Stimulated activated naive CD8-positive, alpha-beta T cell treated with anti-CD3 and anti-CD28 coated beads, Interleukin-15, amount 100 ng/mL, for 72 hours (primary cell): ENCODE measurements at regions not wholly inside any gene's neighbourhood (a gene's known extent, or its start where the extent isn't known, plus 50 kb on each side); places are given as distances from the start of the nearest gene placed in this dataset.
"Not testable (repeated sequence)": the region's sequence is repeated elsewhere in the genome, so short reads cannot be mapped to it uniquely, and the experiment has no call there.

ENCODE experiments used
- ATAC-seq: fragments of 150-1000 bp; cut with Tn5 transposase; 2 replicates; pipeline ENCODE4 v1.10.0; 2021; ENCODE audit warnings: mild to moderate bottlenecking, moderate library complexity
- DNase-seq, 2 donors: peaks; one replicate each; pipeline ENCODE4 v3.0.0; 2021 to 2022
- H3K27ac Mint-ChIP-seq, 2 donors: one replicate each; pipeline ENCODE4 v1.8.0; 2022; ENCODE audit warnings: mild to moderate bottlenecking in 2 of 2, mixed read lengths in 2 of 2, moderate library complexity in 2 of 2
- H3K27me3 Mint-ChIP-seq: one replicate; pipeline ENCODE4 v1.8.0; 2022; ENCODE audit warnings: mixed read lengths
- H3K4me1 Mint-ChIP-seq: one replicate; pipeline ENCODE4 v1.8.0; 2022; ENCODE audit warnings: mild to moderate bottlenecking, mixed read lengths
- H3K4me3 Mint-ChIP-seq, 2 donors: one replicate each; pipeline ENCODE4 v1.8.0; 2022; ENCODE audit warnings: mild to moderate bottlenecking in 2 of 2, mixed read lengths in 2 of 2, moderate library complexity in 1 of 2
- H3K9me3 Mint-ChIP-seq, 2 donors: one replicate each; pipeline ENCODE4 v1.8.0; 2022; ENCODE audit warnings: mixed read lengths in 2 of 2

GRCh38 chr10:2592360-2593160 lies 474.8 kb upstream of the PFKP start:
- H3K27me3 Mint-ChIP-seq = no peaks in the 10 kb centered on the region
- H3K4me3 Mint-ChIP-seq = no peak overlapping the region
- ATAC-seq (no peak), DNase-seq (no peak)
- no peaks in the 10 kb centered on the region for H3K9me3 Mint-ChIP-seq
- no peak overlapping the region for H3K27ac Mint-ChIP-seq
- H3K4me1 Mint-ChIP-seq = no peaks in the 10 kb centered on the region

DNA sequence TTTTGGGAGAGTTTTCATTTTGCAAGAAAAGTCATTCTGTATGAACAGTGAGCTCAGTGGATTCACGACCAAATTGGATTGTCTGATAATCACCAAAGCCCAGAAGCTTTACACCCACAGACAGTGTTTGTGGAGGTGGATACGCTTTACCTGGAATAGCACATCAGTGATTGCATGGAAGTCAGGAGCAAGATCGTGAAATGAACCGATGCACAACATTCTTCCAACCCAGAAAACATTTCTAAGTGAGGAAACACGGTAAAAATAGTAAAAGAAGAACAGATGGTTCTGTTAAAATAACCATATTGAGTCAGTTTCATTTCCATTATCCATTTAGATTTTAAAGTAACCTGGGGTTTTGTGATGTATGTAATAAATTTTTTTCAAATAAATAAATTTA lies 478.2 kb upstream of the PFKP start:
- no peak for DNase-seq
- Mint-ChIP-seq H3K4me1 (no peaks in the 10 kb centered on the region), H3K27me3 (no peaks in the 10 kb centered on the region), H3K9me3 (no peaks in the 10 kb centered on the region), H3K27ac (no peak overlapping the region), H3K4me3 (no peak overlapping the region)
- no peak for ATAC-seq

- H3K9me3 Mint-ChIP-seq = no peaks in the 10 kb centered on the region
- DNase-seq = no peak
- no peak for ATAC-seq
Observed at GRCh38 chr10:2584385-2584784, 483.0 kb upstream of the PFKP start.

DNA sequence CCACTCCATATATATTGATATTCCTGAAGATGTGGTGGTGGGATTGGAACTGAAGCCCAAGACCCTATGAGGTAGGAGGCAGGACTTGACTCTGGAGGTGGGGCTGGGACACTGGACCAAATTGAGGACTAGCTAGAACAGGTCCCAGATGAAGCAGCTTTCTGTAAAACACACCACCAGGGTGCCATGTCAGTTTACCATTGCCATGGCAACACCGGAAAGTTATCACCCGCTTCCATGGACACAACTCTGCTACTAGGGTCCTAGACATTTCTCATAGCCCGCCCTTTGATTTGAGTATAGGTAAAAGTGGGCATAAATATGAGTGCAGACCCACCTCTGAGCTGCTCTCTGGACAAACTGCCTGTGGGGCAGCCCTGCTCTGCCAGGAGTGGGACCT lies 490.5 kb upstream of the PFKP start:
- no peak overlapping the region for H3K27ac Mint-ChIP-seq
- no peak for DNase-seq
- peaks cover 7% of the 10 kb centered on the region for H3K27me3 Mint-ChIP-seq
- peaks cover 0 to 8% of the 10 kb centered on the region in 2 donors for H3K9me3 Mint-ChIP-seq
- H3K4me1 Mint-ChIP-seq = no peaks in the 10 kb centered on the region
- ATAC-seq = no peak
- no peak overlapping the region for H3K4me3 Mint-ChIP-seq

More at GRCh38 chr10:2584385-2584784, 483.0 kb upstream of the PFKP start:
- Mint-ChIP-seq H3K27ac (no peak overlapping the region), H3K4me3 (no peak overlapping the region), H3K4me1 (no peaks in the 10 kb centered on the region), H3K27me3 (no peaks in the 10 kb centered on the region)

GRCh38 chr10:2575460-2575859 lies 491.9 kb upstream of the PFKP start:
- Mint-ChIP-seq H3K4me3 (no peak overlapping the region), H3K27me3 (peaks cover 7% of the 10 kb centered on the region), H3K9me3 (peaks cover 0 to 8% of the 10 kb centered on the region in 2 donors), H3K27ac (no peak overlapping the region), H3K4me1 (no peaks in the 10 kb centered on the region)
- ATAC-seq = no peak
- no peak for DNase-seq

DNA sequence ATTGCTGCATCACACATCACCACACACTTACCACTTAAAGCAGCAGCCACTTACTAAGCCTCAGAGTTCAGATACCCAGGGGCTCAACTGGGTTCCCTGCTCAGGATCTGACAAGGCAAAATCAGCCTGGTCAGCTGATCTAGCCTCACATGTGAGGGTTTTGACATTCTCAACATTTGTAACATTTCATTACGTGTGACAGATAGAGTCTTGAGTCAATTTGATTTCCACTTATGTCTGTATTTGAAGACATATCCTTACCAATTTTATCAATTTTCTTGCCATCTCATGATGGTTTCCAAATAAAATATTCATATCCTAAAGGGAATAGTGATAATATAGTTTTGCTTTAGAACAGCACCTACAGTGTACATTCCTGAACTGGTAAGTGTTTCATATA lies 494.7 kb upstream of the PFKP start:
- H3K27ac Mint-ChIP-seq = no peak overlapping the region
- no peaks in the 10 kb centered on the region for H3K4me1 Mint-ChIP-seq
- no peak overlapping the region for H3K4me3 Mint-ChIP-seq
- ATAC-seq (no peak), DNase-seq (no peak)
- H3K27me3 Mint-ChIP-seq = no peaks in the 10 kb centered on the region
- H3K9me3 Mint-ChIP-seq = no peaks in the 10 kb centered on the region

DNA sequence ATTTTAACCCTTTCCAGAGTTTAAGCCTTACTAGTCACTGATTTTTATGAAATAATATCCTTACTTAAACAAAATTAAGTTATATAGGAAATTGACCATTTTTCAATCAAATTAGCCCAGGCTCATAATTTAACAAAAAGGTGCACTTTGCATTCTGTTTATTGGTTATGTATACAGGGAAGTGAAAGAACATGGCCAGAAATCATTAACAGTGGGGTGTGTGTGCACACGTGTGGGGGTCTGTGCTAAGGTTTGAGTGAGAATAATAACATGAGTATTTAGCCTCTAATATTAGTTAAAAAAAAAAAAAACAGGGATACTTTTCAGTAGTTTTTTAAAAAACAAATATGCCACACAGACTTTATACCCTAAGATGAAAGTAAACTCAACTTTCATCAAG lies 510.5 kb upstream of the PFKP start:
- DNase-seq = no peak
- H3K4me3 Mint-ChIP-seq = no peak overlapping the region
- no peak overlapping the region for H3K27ac Mint-ChIP-seq
- H3K4me1 Mint-ChIP-seq = no peaks in the 10 kb centered on the region
- H3K27me3 Mint-ChIP-seq = no peaks in the 10 kb centered on the region
- H3K9me3 Mint-ChIP-seq = no peaks in the 10 kb centered on the region
- no peak for ATAC-seq

- H3K27ac Mint-ChIP-seq = no peak overlapping the region
- no peak overlapping the region for H3K4me3 Mint-ChIP-seq
- ATAC-seq (no peak), DNase-seq (no peak)
- no peaks in the 10 kb centered on the region for H3K27me3 Mint-ChIP-seq
- H3K4me1 Mint-ChIP-seq = no peaks in the 10 kb centered on the region
- no peaks in the 10 kb centered on the region for H3K9me3 Mint-ChIP-seq
Observed at GRCh38 chr10:2548071-2548470, 519.3 kb upstream of the PFKP start.

DNA sequence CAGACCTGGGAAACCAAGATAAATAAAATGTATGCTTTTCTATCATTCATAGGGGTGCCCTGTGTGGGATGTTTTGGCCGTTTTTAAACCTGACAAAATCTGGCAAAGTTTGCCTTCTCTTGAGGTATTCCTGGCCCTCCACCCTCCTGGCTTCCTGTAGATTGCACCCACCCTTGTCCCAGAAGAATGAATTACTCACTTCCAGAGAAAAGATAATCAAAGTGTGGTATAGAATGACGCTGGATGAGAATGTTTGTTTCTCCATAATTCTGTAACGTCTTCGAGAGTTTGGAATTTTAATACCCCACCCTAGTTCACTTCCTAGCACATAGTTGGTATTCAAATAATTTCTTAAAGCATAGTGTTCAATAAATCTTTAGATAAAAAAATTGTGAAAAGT lies 519.7 kb upstream of the PFKP start:
- no peak for DNase-seq
- Mint-ChIP-seq H3K27ac (no peak overlapping the region), H3K9me3 (no peaks in the 10 kb centered on the region), H3K27me3 (no peaks in the 10 kb centered on the region), H3K4me3 (no peak overlapping the region), H3K4me1 (no peaks in the 10 kb centered on the region)
- no peak for ATAC-seq

- H3K4me1 Mint-ChIP-seq, H3K27ac Mint-ChIP-seq, H3K27me3 Mint-ChIP-seq, DNase-seq, H3K4me3 Mint-ChIP-seq, ATAC-seq, H3K9me3 Mint-ChIP-seq: not testable (repeated sequence)
Observed at GRCh38 chr10:2546894-2547293, 520.5 kb upstream of the PFKP start.

DNA sequence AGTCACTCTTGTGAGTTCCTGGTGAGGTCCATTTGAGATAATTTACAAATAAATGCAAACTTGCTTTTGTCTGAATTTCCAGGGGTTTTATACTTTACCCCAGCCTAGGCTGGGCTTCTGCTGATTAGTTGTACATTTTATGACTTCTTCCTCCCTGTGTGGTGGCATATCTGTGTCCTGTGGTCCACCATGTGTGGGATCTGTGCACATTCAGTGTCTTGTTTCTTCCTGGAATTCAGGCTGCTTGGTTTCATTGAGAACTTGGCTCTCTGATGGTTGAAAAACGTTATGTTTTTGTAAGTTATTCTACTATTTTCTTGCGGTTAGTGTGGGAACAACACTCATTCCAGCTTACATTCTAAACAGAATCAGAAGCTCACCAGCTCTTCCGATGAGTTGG lies 523.4 kb upstream of the PFKP start:
- no peak for ATAC-seq
- no peaks in the 10 kb centered on the region for H3K9me3 Mint-ChIP-seq
- no peaks in the 10 kb centered on the region for H3K4me1 Mint-ChIP-seq
- DNase-seq = no peak
- H3K27ac Mint-ChIP-seq = no peak overlapping the region
- H3K4me3 Mint-ChIP-seq = no peak overlapping the region
- no peaks in the 10 kb centered on the region for H3K27me3 Mint-ChIP-seq

DNA sequence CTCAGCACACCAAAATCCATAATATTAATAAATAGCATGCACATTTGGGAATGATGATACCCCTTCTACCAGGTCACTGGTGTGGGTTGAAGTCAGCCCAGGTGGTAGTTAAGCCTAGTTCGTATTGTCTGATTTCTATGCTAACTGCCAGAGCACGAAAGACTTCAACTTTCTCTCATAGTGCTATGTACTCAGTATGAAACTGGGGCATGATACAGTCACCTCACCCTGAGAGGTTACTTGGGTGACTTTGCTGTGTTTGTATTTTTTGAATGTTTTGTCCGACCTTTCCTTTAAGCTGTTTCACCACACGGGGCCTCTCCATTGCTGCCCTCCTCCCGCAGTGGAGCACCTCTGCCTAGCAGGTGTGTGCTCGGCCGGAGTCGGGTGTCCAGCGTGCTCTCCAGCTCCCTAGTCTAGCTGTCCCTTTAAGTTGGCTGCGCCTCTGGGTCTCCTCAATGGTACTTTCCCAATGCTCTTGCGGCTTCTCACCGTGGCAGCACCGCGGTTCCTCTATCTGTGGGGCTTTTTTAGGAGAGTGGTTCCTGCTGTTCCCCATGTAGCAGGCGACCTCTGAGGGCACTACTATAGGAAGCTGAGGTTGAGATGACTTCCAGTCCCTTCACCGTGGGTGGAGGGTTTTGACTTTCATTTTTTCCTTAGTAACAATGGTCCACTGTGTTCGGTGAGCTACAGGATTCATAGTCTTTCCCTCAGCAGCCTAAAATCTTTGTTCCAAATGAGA lies 524.0 kb upstream of the PFKP start:
- Mint-ChIP-seq H3K4me3 (peak overlapping the region in 1 of 2 donors; percentile 26), H3K27ac (no peak overlapping the region), H3K27me3 (no peaks in the 10 kb centered on the region), H3K4me1 (no peaks in the 10 kb centered on the region), H3K9me3 (no peaks in the 10 kb centered on the region)
- ATAC-seq (no peak), DNase-seq (no peak)

DNA sequence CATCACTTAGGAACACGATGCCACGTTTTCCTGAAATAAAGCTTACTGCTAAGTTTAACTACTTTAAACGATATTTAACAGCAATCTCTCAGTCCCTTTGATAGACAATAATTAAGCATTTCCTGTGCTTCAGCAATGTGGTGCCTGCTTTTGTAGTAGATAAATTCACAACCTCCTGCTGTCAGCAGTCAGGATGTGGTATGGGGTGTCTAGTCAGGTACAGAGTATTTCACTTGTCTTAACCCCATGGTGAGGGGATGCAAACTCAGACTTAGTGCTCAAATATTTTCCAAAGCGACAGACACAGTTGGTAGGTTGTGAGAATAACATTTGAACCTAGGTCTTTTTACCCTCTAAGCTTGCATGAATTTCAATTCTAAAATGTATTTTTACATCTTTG lies 526.2 kb upstream of the PFKP start:
- no peak overlapping the region for H3K4me3 Mint-ChIP-seq
- H3K4me1 Mint-ChIP-seq = no peaks in the 10 kb centered on the region
- H3K27me3 Mint-ChIP-seq = no peaks in the 10 kb centered on the region
- DNase-seq (no peak), ATAC-seq (no peak)
- H3K9me3 Mint-ChIP-seq = no peaks in the 10 kb centered on the region
- no peak overlapping the region for H3K27ac Mint-ChIP-seq

DNA sequence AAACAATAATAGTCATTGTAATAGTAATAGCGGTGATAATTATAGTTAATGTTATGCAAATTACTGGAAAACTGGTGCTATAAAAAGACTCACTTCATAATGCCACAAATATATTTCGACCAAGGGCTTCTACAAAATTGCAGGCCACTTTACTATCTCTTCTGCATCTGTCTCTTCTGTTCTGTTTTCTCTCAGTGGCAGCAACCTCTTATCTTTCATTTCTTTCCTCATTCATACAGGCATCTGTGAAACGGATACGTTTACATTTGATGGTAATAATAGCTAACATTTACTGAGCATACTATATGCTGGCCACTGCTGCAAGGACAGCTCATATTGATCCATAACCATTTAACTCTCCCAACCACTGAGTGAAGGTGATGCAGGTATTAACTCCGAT lies 537.4 kb upstream of the PFKP start:
- no peaks in the 10 kb centered on the region for H3K9me3 Mint-ChIP-seq
- no peaks in the 10 kb centered on the region for H3K4me1 Mint-ChIP-seq
- H3K27ac Mint-ChIP-seq = no peak overlapping the region
- H3K4me3 Mint-ChIP-seq = no peak overlapping the region
- H3K27me3 Mint-ChIP-seq = no peaks in the 10 kb centered on the region
- no peak for DNase-seq
- ATAC-seq = no peak

DNA sequence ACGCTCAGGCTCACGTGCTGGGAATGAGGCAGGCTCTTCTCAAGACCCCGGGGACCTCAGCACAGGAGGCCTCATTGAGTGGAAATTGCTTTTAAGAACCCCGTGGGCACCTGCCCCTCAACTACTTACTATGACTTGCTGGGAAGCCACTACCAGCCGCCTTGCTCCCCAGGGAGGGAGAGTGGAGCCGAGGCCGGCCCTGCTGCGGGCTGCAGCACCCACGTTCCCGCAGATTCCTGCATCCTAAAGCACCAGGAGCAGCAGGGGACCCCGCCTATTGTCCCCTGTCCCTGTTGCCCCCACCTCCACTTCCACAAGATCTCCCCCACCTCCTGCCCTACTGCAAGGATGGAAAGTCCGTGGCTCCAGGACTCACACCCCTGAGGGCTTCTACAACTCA lies 541.6 kb upstream of the PFKP start:
- H3K9me3 Mint-ChIP-seq = peaks cover 0 to 10% of the 10 kb centered on the region in 2 donors
- H3K27ac Mint-ChIP-seq = no peak overlapping the region
- H3K27me3 Mint-ChIP-seq = no peaks in the 10 kb centered on the region
- ATAC-seq (no peak), DNase-seq (no peak)
- H3K4me1 Mint-ChIP-seq = no peaks in the 10 kb centered on the region
- no peak overlapping the region for H3K4me3 Mint-ChIP-seq

- ATAC-seq (no peak), DNase-seq (no peak)
- Mint-ChIP-seq H3K9me3 (peaks cover 14 to 23% of the 10 kb centered on the region in 2 donors), H3K27ac (no peak overlapping the region), H3K4me3 (no peak overlapping the region), H3K4me1 (no peaks in the 10 kb centered on the region), H3K27me3 (peaks cover 10% of the 10 kb centered on the region)
Observed at GRCh38 chr10:2519139-2519538, 548.2 kb upstream of the PFKP start.
